BLaER1 treated with 17β-estradiol and CSF1 and Interleukin-3, amounts not matched to agents 10 nM and 100 nM (cell line): ENCODE measurements at regions not wholly inside any gene's neighbourhood (a gene's known extent, or its start where the extent isn't known, plus 50 kb on each side); places are given as distances from the start of the nearest gene placed in this dataset.

Experiments used
- H3K27ac ChIP-seq, 11 experiments: shearing (Covaris generic); formaldehyde crosslinking; 2 replicates each; pipeline ENCODE4 v1.8.1; 2022
- H3K27me3 ChIP-seq, 11 experiments: shearing (Covaris generic); formaldehyde crosslinking; 2 replicates each; pipeline ENCODE4 v1.8.1; 2022
- H3K36me3 ChIP-seq, 11 experiments: shearing (Covaris generic); formaldehyde crosslinking; 2 replicates each; pipeline ENCODE4 v1.8.1; 2022
- H3K4me1 ChIP-seq, 10 experiments: shearing (Covaris generic); formaldehyde crosslinking; 2 replicates each; pipeline ENCODE4 v1.8.1; 2022
- H3K4me2 ChIP-seq, 11 experiments: shearing (Covaris generic); formaldehyde crosslinking; 2 replicates each; pipeline ENCODE4 v1.8.1; 2022
- H3K4me3 ChIP-seq, 10 experiments: shearing (Covaris generic); formaldehyde crosslinking; 2 replicates each; pipeline ENCODE4 v1.8.1; 2022
- H3K9ac ChIP-seq, 11 experiments: shearing (Covaris generic); formaldehyde crosslinking; 2 replicates each; pipeline ENCODE4 v1.8.1; 2022
- H3K9me3 ChIP-seq, 11 experiments: shearing (Covaris generic); formaldehyde crosslinking; replicated peaks in 1 of 11; 2 replicates each; pipeline ENCODE4 v1.8.1; 2022
- H4K20me1 ChIP-seq, 11 experiments: shearing (Covaris generic); formaldehyde crosslinking; 2 replicates each; pipeline ENCODE4 v1.8.1; 2022
- Cebpa-rat ChIP-seq, 11 experiments: shearing (Covaris generic); IDR thresholded peaks; 2 replicates each; pipeline ENCODE4 v1.8.1; 2022

- Histone ChIP-seq H3K4me1 (peaks cover 3 to 14% (median 13%) of the 10 kb centered on the region in 10 experiments; a peak in 12 of 20 replicates), H3K27ac (no peak overlapping the region), H3K4me3 (no peak overlapping the region), H3K4me2 (no peak overlapping the region), H3K36me3 (no peaks in the 10 kb centered on the region), H3K9me3 (no peaks in the 10 kb centered on the region), H3K9ac (no peak overlapping the region), H3K27me3 (no peaks in the 10 kb centered on the region), H4K20me1 (no peaks in the 10 kb centered on the region)
- TF ChIP-seq Cebpa-rat (IDR thresholded peaks at IDR 0.05): no peak
Measured at GRCh38 chr11:23336961-23337360, 476.7 kb upstream of the CCDC179 start.

GRCh38 chr11:23353611-23354010 is 493.3 kb upstream of the CCDC179 start:
- no peak overlapping the region; a peak in 1 of 22 replicates for H3K4me2 ChIP-seq

GRCh38 chr11:23359297-23359696 is 499.0 kb upstream of the CCDC179 start:
- TF ChIP-seq Cebpa-rat (IDR thresholded peaks at IDR 0.05): no peak
- Histone ChIP-seq H3K4me3 (no peak overlapping the region), H3K27ac (no peak overlapping the region), H3K9me3 (no peaks in the 10 kb centered on the region), H3K27me3 (no peaks in the 10 kb centered on the region), H3K36me3 (no peaks in the 10 kb centered on the region), H3K9ac (no peak overlapping the region), H4K20me1 (no peaks in the 10 kb centered on the region), H3K4me2 (no peak overlapping the region), H3K4me1 (peaks cover 0 to 7% (median 0%) of the 10 kb centered on the region in 10 experiments; a peak in 1 of 20 replicates)

More at GRCh38 chr11:23353611-23354010, 493.3 kb upstream of the CCDC179 start:
- Histone ChIP-seq H3K27ac (no peak overlapping the region), H3K9me3 (no peaks in the 10 kb centered on the region), H3K27me3 (no peaks in the 10 kb centered on the region), H3K4me3 (no peak overlapping the region), H3K9ac (no peak overlapping the region), H3K36me3 (no peaks in the 10 kb centered on the region), H3K4me1 (peaks cover 0 to 9% (median 0%) of the 10 kb centered on the region in 10 experiments; a peak in 2 of 20 replicates), H4K20me1 (no peaks in the 10 kb centered on the region)
- TF ChIP-seq Cebpa-rat (IDR thresholded peaks at IDR 0.05): no peak

GRCh38 chr11:23364076-23364475 is 503.8 kb upstream of the CCDC179 start:
- no peak for TF ChIP-seq Cebpa-rat (IDR thresholded peaks at IDR 0.05)
- H3K27ac ChIP-seq: no peak overlapping the region
- H3K9me3 ChIP-seq: no peaks in the 10 kb centered on the region
- no peaks in the 10 kb centered on the region; a peak in 1 of 20 replicates for H3K4me1 ChIP-seq
- H3K36me3 ChIP-seq: no peaks in the 10 kb centered on the region
- H3K27me3 ChIP-seq: no peaks in the 10 kb centered on the region
- no peak overlapping the region for H3K4me3 ChIP-seq
- no peak overlapping the region for H3K9ac ChIP-seq
- no peaks in the 10 kb centered on the region for H4K20me1 ChIP-seq
- no peak overlapping the region for H3K4me2 ChIP-seq

- no peaks in the 10 kb centered on the region for H3K27me3 ChIP-seq
- H3K36me3 ChIP-seq: no peaks in the 10 kb centered on the region
- no peak overlapping the region for H3K27ac ChIP-seq
- H3K9ac ChIP-seq: no peak overlapping the region
- no peaks in the 10 kb centered on the region; a peak in 1 of 22 replicates for H3K9me3 ChIP-seq
- no peak overlapping the region for H3K4me2 ChIP-seq
- H3K4me3 ChIP-seq: no peak overlapping the region
- TF ChIP-seq Cebpa-rat (IDR thresholded peaks at IDR 0.05): no peak
- no peaks in the 10 kb centered on the region for H4K20me1 ChIP-seq
- no peaks in the 10 kb centered on the region for H3K4me1 ChIP-seq
Measured at GRCh38 chr11:23370580-23371275, 510.5 kb upstream of the CCDC179 start.

GRCh38 chr11:23377909-23378308 is 517.6 kb upstream of the CCDC179 start:
- TF ChIP-seq Cebpa-rat (IDR thresholded peaks at IDR 0.05): no peak
- no peak overlapping the region for H3K4me2 ChIP-seq
- no peaks in the 10 kb centered on the region for H4K20me1 ChIP-seq
- no peaks in the 10 kb centered on the region for H3K9me3 ChIP-seq
- no peaks in the 10 kb centered on the region for H3K27me3 ChIP-seq
- H3K4me1 ChIP-seq: no peaks in the 10 kb centered on the region
- H3K27ac ChIP-seq: no peak overlapping the region
- no peak overlapping the region for H3K4me3 ChIP-seq
- no peak overlapping the region for H3K9ac ChIP-seq
- no peaks in the 10 kb centered on the region for H3K36me3 ChIP-seq

- Histone ChIP-seq H4K20me1 (no peaks in the 10 kb centered on the region), H3K4me1 (no peaks in the 10 kb centered on the region), H3K27ac (no peak overlapping the region), H3K9ac (no peak overlapping the region), H3K27me3 (no peaks in the 10 kb centered on the region), H3K4me3 (no peak overlapping the region), H3K9me3 (no peaks in the 10 kb centered on the region), H3K4me2 (no peak overlapping the region), H3K36me3 (no peaks in the 10 kb centered on the region)
- no peak for TF ChIP-seq Cebpa-rat (IDR thresholded peaks at IDR 0.05)
Measured at GRCh38 chr11:23391031-23391430, 530.8 kb upstream of the CCDC179 start.

- Histone ChIP-seq H4K20me1 (no peaks in the 10 kb centered on the region), H3K9me3 (no peaks in the 10 kb centered on the region), H3K4me2 (no peak overlapping the region), H3K4me1 (no peaks in the 10 kb centered on the region), H3K9ac (no peak overlapping the region), H3K27ac (no peak overlapping the region), H3K4me3 (no peak overlapping the region), H3K36me3 (no peaks in the 10 kb centered on the region), H3K27me3 (no peaks in the 10 kb centered on the region)
- no peak for TF ChIP-seq Cebpa-rat (IDR thresholded peaks at IDR 0.05)
Measured at GRCh38 chr11:23398052-23398451, 537.8 kb upstream of the CCDC179 start.

GRCh38 chr11:23399995-23400394 is 539.7 kb upstream of the CCDC179 start:
- Histone ChIP-seq H3K27ac (no peak overlapping the region), H3K36me3 (no peaks in the 10 kb centered on the region), H3K4me3 (no peak overlapping the region), H3K27me3 (no peaks in the 10 kb centered on the region), H3K4me2 (no peak overlapping the region), H3K4me1 (no peaks in the 10 kb centered on the region), H4K20me1 (no peaks in the 10 kb centered on the region), H3K9me3 (peaks cover 15 to 19% (median 17%) of the 10 kb centered on the region in 11 experiments; a peak in 21 of 22 replicates), H3K9ac (no peak overlapping the region)
- no peak for TF ChIP-seq Cebpa-rat (IDR thresholded peaks at IDR 0.05)
